ENCODE measurements at regions not wholly inside any gene's neighbourhood (a gene's known extent, or its start where the extent isn't known, plus 50 kb on each side); places are given as distances from the start of the nearest gene placed in this dataset.

DNA sequence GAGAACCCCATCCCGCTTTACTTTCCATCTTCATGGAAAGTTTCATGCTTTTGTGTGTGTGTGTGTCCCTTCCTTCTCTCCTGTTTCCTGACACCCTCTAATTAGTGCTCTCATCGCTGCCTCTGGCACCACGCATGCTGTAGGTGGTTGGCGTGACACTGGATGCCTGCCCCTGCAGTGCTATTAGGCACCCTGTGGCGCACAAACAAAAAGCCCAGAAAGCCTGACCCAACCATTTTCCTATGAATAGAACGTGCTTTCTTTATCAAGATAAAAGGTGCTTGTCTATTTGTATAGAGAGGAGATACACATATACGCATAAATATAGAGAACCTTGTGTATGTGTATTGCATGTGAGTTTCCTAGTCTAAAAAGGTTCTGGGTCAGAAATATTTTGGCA, 120.8 kb upstream of the CDCA7L start:
- Histone ChIP-seq H3K4me3 (no peak overlapping the region), H3K27me3 (replicated peaks; ENCODE audit: insufficient read depth) (no peaks in the 10 kb centered on the region), H3K9me3 (no peaks in the 10 kb centered on the region), H3K4me1 (ENCODE audit: control insufficient read depth in 1 of 2, low read depth in 2 of 2) (no peaks in the 10 kb centered on the region), H3K27ac (no peak overlapping the region), H3K36me3 (no peaks in the 10 kb centered on the region)
- DNase-seq (ENCODE audit: low spot score) (no peak), ATAC-seq (ENCODE audit: insufficient number of reproducible peaks, low FRiP score, low read depth) (no peak)
- TF ChIP-seq, protein P1, sequence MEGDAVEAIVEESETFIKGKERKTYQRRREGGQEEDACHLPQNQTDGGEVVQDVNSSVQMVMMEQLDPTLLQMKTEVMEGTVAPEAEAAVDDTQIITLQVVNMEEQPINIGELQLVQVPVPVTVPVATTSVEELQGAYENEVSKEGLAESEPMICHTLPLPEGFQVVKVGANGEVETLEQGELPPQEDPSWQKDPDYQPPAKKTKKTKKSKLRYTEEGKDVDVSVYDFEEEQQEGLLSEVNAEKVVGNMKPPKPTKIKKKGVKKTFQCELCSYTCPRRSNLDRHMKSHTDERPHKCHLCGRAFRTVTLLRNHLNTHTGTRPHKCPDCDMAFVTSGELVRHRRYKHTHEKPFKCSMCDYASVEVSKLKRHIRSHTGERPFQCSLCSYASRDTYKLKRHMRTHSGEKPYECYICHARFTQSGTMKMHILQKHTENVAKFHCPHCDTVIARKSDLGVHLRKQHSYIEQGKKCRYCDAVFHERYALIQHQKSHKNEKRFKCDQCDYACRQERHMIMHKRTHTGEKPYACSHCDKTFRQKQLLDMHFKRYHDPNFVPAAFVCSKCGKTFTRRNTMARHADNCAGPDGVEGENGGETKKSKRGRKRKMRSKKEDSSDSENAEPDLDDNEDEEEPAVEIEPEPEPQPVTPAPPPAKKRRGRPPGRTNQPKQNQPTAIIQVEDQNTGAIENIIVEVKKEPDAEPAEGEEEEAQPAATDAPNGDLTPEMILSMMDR (IDR thresholded peaks at IDR 0.05): no peak

DNA sequence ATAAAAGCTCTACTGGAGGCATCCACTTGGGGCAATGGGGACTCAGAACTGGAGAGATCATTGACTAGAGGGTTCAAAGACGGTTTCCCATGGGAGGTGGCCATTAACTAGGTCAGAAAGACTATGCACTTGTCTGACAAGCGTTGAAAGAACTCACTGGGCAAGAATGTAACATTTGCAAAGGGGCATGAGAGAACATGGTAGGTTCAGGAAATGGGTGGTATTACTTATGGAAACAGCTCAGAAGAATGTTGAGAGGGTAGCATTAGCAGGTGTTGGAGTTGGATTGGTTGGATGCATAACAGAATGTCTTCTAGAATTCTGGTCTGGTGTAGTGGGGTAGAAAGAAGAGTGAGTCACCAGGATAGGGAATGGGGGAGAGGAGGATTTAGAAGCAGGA, 119.1 kb upstream of the CDCA7L start:
- Histone ChIP-seq H3K4me3 (no peak overlapping the region), H3K27ac (no peak overlapping the region), H3K4me1 (ENCODE audit: control insufficient read depth in 1 of 2, low read depth in 2 of 2) (no peaks in the 10 kb centered on the region), H3K36me3 (no peaks in the 10 kb centered on the region), H3K27me3 (replicated peaks; ENCODE audit: insufficient read depth) (no peaks in the 10 kb centered on the region), H3K9me3 (no peaks in the 10 kb centered on the region)
- DNase-seq (ENCODE audit: low spot score) (no peak), ATAC-seq (ENCODE audit: insufficient number of reproducible peaks, low FRiP score, low read depth) (no peak)
- TF ChIP-seq, protein P1 (IDR thresholded peaks at IDR 0.05): no peak

DNA sequence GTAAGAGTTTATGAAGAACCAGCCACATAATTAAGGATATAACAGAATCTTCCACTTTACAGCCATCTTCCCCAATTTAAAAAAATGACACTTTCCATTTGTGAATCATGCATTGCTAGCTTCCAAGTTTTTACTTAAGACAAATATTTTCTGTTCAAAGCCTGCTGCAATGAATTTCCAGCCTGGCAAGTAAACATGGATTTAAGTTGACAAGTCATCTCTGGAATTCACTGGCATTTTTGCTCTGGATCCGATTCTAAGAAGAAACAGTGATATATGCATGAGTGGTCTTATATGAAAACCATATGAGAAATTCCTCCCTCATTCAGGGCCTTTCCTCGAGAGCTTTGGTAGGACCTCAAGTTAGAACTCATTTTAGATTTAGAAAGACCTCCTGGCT, 116.1 kb upstream of the CDCA7L start:
- ATAC-seq (ENCODE audit: insufficient number of reproducible peaks, low FRiP score, low read depth) (no peak), DNase-seq (ENCODE audit: low spot score) (no peak)
- Histone ChIP-seq H3K4me3 (no peak overlapping the region), H3K27me3 (replicated peaks; ENCODE audit: insufficient read depth) (no peaks in the 10 kb centered on the region), H3K27ac (no peak overlapping the region), H3K4me1 (ENCODE audit: control insufficient read depth in 1 of 2, low read depth in 2 of 2) (no peaks in the 10 kb centered on the region), H3K36me3 (no peaks in the 10 kb centered on the region), H3K9me3 (no peaks in the 10 kb centered on the region)
- TF ChIP-seq, protein P1 (IDR thresholded peaks at IDR 0.05): no peak

DNA sequence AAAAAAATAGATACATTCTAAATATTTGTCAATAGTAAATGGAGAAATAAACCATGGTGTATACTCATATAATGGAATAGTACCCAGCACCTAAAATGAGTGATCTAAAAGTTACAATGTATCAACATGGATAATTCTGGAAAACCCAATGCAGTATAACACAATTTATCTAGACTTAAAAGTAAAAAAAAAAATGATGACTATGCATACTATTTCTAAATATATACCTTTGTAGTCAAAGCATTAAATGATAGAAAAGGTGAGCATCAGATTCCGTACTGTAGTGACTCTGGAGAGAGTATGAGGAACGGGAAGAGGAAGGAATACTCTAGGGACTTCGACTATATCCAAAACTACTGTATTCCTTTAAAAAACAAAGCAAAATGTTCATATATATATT, 115.2 kb upstream of the CDCA7L start:
- H3K36me3 ChIP-seq: no peaks in the 10 kb centered on the region
- H3K9me3 ChIP-seq: no peaks in the 10 kb centered on the region
- DNase-seq (ENCODE audit: low spot score) (no peak), ATAC-seq (ENCODE audit: insufficient number of reproducible peaks, low FRiP score, low read depth) (no peak)
- no peak overlapping the region for H3K4me3 ChIP-seq
- H3K4me1 ChIP-seq (ENCODE audit: control insufficient read depth in 1 of 2, low read depth in 2 of 2): no peaks in the 10 kb centered on the region
- H3K27me3 ChIP-seq (replicated peaks; ENCODE audit: insufficient read depth): no peaks in the 10 kb centered on the region
- TF ChIP-seq, protein P1 (IDR thresholded peaks at IDR 0.05): no peak
- no peak overlapping the region for H3K27ac ChIP-seq

DNA sequence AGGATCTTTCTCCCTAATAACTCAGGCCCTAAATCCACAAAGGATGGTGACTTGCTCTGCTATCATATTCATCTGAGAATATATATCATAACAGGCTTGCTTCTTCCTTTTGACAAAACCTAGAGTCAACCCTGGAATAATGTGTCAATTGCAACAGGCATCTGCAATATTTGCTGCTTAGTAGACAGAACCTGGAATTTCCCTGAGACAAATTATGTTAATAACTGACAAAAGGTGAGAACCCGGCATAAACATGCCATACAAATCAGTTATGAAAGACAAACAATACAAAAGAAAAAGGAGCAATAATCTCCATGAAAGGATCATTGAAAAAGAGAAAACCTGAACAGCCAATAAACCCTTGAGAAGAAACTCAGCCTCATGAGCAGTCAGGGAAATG, 114.5 kb upstream of the CDCA7L start:
- Histone ChIP-seq H3K4me3 (no peak overlapping the region), H3K27ac (no peak overlapping the region), H3K4me1 (ENCODE audit: control insufficient read depth in 1 of 2, low read depth in 2 of 2) (no peaks in the 10 kb centered on the region), H3K9me3 (no peaks in the 10 kb centered on the region), H3K36me3 (no peaks in the 10 kb centered on the region), H3K27me3 (replicated peaks; ENCODE audit: insufficient read depth) (no peaks in the 10 kb centered on the region)
- no peak for DNase-seq (ENCODE audit: low spot score)
- ATAC-seq (ENCODE audit: insufficient number of reproducible peaks, low FRiP score, low read depth): no peak
- TF ChIP-seq, protein P1 (IDR thresholded peaks at IDR 0.05): no peak
